HG03558 (cell line): ENCODE measurements at regions not wholly inside any gene's neighbourhood (a gene's known extent, or its start where the extent isn't known, plus 50 kb on each side); places are given as distances from the start of the nearest gene placed in this dataset.
"Not testable (repeated sequence)": the region's sequence is repeated elsewhere in the genome, so short reads cannot be mapped to it uniquely, and the experiment has no call there.

Experiments used
- ATAC-seq: cut with Tn5 transposase; IDR thresholded peaks from one replicate; pipeline ENCODE4 v1.9.1; 2021; ENCODE audit warnings: moderate number of reproducible peaks; ENCODE audit not compliant: unreplicated experiment; ENCODE audit errors: extremely low read depth

- ATAC-seq, result no peak
Measured at GRCh38 chr2:176423819-176424218, 154.6 kb downstream of the MTX2 start.

DNA sequence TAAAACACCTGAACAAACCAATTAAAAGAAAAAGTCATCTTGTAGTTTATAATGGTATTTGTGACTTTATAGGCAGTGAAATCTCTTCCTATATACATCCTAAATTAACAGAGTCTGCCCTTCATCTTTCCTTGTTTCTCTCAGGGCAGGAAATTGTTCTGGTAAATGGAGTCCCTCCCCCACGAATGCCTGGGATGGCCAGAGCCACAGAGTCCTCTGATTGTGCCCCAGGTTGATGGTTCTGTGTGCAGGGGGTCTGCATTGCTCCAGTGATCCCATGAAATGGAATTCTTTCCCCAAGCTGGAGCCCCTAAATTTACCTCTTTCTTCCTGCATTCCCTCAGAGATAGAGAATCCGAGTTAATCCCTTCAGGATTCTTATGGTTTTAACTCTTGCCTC lies 155.5 kb downstream of the MTX2 start:
- ATAC-seq, result no peak

DNA sequence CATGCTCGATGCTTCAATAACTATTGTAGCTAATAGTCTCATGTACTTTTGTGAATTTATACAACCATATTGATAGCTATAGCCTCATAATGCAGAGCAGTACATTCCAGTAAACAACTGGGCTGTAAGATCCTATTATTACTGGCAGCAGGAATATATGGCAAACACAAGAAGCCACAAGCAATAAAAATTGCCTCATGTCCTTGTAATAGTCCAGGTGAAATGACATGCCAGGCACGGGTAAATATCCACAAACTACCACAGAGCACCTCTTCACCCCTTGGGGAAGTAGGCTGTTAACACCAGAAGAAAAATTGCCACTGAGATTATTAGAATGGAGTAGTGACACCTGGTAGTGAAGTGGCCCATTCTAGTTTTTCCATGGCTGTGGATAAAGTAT lies 158.3 kb downstream of the MTX2 start:
- ATAC-seq, result no peak

DNA sequence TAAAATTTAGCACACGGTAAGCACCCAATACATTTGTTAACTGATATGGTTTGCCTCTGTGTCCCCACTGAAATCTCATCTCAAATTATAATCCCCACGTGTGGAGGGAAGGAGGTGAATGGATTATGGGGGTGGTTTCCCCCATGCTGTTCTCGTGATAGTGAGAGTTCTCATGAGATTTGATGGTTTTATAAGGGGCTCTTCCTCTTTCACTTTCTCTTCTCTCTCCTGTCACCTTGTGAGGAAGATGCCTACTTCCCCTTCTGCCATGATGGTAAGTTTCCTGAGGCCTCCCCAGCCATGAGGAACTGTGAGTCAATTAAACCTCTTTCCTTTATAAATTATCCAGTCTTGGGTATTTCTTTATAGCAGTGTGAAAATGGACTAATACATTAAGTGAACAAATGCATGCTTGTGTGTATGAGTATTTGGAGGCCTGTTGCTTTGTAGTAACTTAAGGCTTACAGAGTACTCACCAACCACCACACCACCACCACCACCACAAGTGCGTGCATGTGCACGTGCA lies 159.8 kb downstream of the MTX2 start:
- ATAC-seq, result not testable (repeated sequence)

DNA sequence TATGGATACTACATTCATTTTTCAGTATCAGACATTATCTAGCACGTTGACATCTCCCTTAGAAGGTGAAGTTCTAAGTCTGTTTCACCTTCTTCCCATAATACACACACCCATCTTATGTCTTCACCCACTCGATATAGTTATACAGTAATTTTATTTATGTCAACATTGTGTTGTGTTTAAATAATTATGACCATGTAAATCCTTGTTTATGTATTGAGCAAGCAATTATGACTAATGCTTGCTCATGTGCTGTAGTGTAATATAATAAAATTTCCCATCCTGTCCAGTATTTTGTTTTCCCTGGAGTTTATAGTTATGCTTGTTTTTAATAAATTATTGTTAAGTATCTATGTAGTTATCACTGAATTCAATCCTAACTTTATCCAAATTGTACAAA lies 163.2 kb downstream of the MTX2 start:
- ATAC-seq, result no peak

- ATAC-seq, result no peak
Measured at GRCh38 chr2:176435729-176436128, 166.5 kb downstream of the MTX2 start.

DNA sequence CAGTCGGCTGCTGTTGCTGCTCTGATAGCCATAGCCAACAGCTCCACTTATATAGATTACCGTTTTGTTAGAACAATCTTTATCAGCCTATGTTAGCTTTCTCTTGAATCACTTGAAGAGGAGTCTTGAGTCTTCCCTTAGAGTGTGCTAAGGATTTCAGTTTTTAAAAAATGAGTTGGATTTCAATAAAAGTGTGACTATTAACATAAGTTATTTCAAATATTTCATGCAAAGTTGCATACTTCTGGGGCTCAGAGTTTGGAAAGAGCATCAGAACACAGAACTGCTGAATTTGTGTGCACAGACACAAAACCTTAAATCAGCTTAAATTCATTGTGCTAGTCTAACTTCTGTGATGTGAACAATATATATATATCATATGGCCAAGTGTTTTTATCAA lies 174.7 kb downstream of the MTX2 start:
- no peak for ATAC-seq

DNA sequence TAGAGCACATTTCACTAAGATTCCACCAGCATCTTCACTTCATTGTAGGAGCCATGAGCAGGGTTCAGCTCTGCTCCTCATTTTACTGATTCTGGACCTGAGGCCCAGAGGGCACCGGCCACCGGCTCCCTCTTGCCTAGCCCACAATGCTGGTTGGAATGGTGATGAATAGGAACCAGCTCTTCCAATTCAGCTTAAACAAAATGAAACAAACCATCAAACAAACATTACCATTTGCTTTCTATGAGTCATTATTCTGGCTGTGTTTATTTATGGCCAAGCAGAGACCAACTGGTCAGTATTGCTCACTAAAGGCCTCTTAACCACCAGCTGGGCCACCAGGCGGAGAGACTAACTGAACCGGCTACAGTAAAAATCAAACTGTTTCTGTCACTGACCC lies 176.7 kb downstream of the MTX2 start:
- ATAC-seq, result no peak

GRCh38 chr2:176446718-176447414 lies 177.6 kb downstream of the MTX2 start:
- ATAC-seq, result no peak

DNA sequence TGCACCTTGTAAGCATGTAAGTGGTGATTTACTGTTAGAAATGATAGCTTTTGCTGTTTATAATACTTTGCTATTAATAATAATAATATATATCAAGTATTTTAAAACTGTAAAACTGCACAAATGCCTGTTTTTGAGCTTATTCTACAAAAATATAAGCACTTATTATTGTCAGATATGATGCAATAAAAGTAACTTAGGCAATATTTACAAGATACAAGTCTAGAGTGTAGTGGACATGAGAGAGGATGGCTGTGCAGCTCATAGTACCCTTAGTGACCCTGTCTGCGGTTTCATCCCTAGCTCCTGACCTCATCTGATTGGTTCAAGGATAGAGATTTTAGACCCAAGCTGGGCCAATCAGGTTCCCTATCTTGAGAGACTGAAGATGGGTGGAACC lies 178.4 kb downstream of the MTX2 start:
- ATAC-seq, result no peak

DNA sequence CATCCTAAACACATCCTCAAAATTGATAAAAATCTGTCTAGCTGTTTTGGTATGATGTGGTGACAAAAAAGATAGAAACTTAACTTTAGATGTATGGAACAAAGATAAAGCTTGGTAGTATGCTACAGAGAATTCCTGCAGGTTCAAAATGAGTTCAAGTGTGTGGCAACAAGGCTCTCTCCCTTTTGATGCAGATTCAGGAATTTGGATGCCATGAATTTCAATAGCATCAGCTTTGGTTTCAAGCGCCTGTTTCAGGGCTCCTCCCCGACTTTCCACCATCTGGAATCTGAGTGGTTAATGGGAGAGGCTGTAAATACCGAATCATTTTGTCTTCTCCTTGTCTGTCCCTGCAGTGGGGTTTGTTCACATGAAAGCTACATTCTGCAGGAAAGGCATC lies 180.6 kb downstream of the MTX2 start:
- no peak for ATAC-seq

DNA sequence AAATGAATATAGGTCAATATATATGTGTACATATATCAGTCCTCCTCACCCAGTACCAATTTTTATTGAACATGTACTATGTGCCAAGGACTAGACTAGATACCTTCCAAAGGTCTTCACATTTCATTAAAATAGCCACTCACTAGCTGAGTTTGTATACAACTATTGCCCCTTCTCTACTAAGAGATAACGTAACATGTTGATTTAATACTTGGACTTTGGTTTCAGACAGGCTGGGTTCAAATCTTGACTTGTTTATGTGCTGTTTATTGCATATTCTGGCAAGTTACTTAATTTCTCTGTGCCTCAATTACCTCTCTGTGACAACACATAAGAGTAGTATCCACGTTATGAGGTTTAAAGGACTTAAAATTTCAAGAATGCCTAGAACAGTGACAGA lies 184.5 kb downstream of the MTX2 start:
- no peak for ATAC-seq

GRCh38 chr2:176454893-176455815 lies 185.9 kb downstream of the MTX2 start:
- ATAC-seq, result no peak

DNA sequence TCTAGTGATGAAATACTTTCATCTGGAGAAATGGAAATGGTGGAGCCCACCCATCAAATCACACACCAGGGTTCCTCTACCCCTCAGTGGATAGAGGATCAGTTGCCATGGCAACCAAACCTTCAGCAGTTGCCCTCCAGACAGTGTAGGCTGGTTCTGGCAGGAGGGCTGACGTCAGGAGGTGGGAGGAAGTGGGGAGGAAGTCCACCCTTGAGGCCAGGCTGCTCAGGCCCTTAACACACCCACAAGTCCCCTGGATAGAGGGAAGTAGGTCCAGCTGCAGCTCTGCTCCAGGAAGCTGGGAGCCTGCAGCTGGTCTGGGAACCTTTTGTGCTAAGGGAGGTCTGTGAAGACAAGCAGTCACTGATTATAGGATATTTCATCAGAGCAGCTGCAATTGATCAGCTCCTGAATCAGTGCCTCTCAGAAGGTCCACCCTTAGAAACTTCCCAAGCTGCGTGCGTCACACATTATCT lies 186.6 kb downstream of the MTX2 start:
- ATAC-seq, result no peak

DNA sequence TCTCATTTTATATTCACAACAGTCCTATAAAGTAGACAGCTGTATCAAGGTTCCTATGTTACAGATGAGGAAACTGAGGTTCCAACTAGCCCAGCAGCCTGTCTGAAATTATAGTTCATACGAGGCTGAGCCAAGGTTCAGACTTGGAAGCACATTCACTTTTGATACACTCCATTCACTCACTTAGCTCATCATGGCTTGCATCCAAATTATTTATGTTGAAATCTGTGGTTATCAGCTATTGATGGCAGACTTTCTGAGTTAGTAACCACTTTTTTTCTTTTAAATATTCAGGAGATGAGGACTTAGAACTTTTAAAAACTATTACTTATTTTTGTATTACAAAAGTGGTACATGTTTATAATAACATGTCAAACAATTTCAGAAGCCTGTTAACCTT lies 188.2 kb downstream of the MTX2 start:
- no peak for ATAC-seq

DNA sequence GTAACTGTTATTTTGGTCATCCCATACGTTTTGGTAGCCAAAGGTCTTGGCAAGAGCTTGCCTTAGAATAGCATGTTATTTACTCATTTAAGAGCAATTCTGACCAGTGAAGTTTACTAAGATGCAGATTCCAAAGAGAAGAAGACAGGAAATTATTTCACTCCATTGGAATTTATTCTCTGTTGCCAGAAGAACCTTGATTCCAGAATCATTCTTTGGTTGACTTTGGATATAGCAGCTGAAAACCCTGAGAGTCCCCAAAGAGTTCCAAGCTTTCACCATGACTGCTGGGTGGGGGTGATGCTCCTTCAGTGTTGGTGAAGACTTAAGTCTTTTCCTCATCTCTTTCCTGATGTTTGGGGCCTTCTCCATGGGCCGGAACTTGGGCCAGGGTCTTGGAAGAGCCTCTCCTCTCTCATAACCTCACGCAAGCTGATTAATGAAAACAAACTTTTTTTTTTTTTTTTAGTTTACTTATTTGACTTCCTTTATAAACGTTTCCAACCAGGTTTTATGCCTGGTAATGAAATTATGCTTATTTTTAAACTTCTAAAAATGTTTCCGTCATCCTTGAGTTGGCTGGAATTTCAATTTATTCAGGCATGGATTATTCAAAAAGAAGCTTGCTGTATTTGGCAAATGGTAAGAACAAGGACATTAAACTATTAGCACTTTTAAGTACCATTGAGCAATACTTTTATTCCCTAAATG lies 192.0 kb downstream of the MTX2 start:
- ATAC-seq, result no peak

DNA sequence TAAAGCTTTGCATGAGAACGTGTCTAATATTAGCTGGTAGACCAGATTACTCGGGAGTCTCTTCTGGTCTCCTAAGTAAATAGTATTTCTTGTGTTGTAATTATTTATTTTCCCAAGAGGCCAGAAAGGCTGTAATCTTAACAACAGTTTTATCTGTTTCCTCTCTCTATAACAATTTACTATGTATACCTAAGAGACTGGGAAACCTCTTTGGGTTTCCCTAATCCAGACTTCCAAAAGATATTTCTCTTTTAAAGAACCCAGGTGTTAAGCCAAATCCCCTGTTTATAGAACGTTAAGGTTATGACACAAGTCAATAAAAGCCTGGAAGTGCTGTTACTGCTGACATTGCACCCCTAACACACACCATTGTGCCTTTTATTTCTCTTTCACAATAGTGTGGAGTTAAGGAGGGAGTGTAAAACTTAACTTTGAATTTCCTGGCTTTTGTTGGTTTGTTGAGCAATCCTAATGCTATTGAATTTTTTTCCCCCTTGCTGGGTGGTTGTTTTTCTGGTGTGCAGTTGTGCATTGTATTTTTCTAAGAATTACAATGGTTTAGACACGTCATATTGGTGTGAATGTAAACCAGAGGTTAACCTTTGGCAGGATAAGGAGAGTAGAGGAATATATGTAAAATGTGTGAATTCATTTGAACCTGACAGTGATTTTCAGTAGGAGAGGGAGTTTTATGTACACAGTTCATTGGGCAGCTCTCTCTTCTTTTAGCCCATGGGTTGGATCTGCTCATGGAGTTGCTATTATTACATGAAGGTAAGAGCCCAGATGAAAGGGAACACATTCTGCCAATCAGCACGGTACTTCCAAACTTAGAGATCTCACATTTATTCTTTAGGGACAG lies 192.8 kb downstream of the MTX2 start:
- ATAC-seq, result no peak

DNA sequence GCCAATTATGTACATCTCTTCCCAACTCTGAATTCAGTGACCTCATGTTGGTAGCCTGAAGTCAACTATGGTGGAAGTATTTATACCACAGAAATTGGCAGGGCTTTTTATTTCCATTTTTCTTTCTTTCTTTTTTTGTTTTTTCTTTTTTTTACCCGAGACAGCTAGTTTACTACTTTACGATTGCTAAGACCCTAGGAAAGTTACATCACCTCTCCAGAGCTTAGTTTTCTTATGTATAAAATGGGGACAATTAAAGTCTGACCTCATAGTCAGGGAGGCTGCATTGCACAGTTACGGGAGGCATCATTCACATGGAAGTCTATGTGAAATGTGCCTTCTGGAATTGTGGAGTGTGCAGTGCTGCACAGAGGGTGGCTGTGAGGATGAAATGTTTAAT lies 194.3 kb downstream of the MTX2 start:
- no peak for ATAC-seq

DNA sequence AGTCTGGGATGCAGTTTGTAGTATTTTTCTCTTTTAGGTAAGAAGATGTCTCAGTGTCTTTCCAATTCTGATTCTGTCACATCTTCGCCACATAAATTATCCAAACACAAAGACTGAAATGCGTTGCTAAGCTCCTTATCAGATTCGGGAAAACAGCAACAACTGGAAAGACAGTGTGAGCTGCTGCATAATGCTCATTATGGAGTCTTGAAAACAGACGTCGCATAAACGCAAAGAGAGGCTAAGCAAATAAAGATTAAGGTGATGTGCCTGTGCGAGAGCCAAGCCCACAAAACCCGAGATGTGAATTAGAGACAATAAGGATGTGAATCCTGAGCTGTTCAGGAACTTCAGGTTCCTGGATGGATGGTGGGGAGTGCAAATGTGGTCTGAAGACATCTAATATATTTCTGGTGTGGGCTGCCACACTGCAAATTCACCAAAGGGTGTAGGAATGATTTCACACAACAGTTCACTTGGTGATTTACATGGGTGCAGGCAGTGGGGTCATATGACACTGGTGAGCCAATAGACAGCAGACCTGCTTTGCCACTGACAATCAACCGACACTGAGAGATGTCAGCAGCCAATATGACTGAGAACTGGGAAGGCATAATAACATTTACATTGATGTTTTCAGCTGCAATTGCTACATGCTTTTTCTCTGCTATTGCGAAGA lies 195.8 kb downstream of the MTX2 start:
- ATAC-seq, result no peak
